ENCODE measurements at regions not wholly inside any gene's neighbourhood (a gene's known extent, or its start where the extent isn't known, plus 50 kb on each side); places are given as distances from the start of the nearest gene placed in this dataset.

DNA sequence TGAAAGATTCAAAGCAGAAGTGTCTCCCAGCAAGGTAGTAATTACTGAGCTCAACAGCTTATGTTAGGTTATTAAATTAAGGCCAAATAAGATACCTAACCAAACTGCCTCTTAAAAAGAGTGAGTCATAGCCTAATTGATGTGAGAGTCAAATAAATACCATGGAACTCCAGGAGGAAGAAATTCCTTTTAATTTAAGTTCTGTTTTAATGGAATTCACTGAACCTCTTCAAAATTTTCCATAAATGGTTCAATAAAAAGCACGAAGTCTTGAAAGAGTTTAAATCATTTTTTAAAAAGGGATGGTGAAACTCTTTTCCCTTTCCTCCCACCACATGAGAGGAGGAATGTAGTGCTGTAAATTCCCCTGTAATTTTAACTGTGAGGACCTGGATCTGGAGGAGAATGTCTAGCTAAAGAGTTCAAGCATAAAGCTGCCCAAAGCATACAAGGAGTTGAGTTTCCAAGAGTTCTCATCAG is 180.8 kb upstream of the MMADHC start:
- Mint-ChIP-seq H3K27ac (ENCODE audit: unreplicated experiment) (no peak overlapping the region), H3K4me1 (no peaks in the 10 kb centered on the region), H3K36me3 (ENCODE audit: low read depth) (no peaks in the 10 kb centered on the region), H3K9me3 (peaks cover 2% of the 10 kb centered on the region), H3K4me3 (no peak overlapping the region), H3K27me3 (ENCODE audit: low read depth) (no peaks in the 10 kb centered on the region)
- TF ChIP-seq CTCF (conservative IDR thresholded peaks at IDR 0.05): no peak
- no peak for DNase-seq (ENCODE audit: low read depth, low spot score)

- TF ChIP-seq CTCF (conservative IDR thresholded peaks at IDR 0.05): no peak
- Mint-ChIP-seq H3K9me3 (peaks cover 2% of the 10 kb centered on the region), H3K27ac (ENCODE audit: unreplicated experiment) (peak overlapping the region; percentile 51), H3K4me1 (no peaks in the 10 kb centered on the region), H3K27me3 (ENCODE audit: low read depth) (no peaks in the 10 kb centered on the region), H3K4me3 (no peak overlapping the region), H3K36me3 (ENCODE audit: low read depth) (no peaks in the 10 kb centered on the region)
- no peak for DNase-seq (ENCODE audit: low read depth, low spot score)
Measured at GRCh38 chr2:149767516-149767974, 180.0 kb upstream of the MMADHC start.

GRCh38 chr2:149766339-149766738 is 178.8 kb upstream of the MMADHC start:
- H3K4me1 Mint-ChIP-seq: no peaks in the 10 kb centered on the region
- no peak overlapping the region for H3K27ac Mint-ChIP-seq (ENCODE audit: unreplicated experiment)
- no peaks in the 10 kb centered on the region for H3K36me3 Mint-ChIP-seq (ENCODE audit: low read depth)
- DNase-seq (ENCODE audit: low read depth, low spot score): no peak
- H3K9me3 Mint-ChIP-seq: peaks cover 2% of the 10 kb centered on the region
- TF ChIP-seq CTCF (conservative IDR thresholded peaks at IDR 0.05): no peak
- no peaks in the 10 kb centered on the region for H3K27me3 Mint-ChIP-seq (ENCODE audit: low read depth)
- H3K4me3 Mint-ChIP-seq: no peak overlapping the region

DNA sequence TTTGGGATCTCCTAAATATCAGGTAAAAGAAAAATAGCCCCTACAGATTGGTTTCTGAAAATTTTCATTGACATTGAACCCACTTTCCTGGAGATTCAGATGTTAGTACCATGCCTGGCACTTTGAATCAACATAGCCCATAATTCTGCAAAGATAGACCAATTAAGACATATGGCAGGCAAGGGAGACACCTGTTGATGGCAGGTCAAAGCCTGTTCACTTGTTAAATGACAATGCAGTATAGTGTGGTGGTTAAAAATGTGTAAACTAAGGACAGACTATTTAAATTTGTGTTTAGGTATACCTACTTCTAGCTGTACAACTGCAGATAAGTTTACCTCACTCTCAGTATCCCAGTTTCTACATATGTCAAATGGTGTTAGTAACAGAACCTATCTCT is 178.1 kb upstream of the MMADHC start:
- H3K4me3 Mint-ChIP-seq: no peak overlapping the region
- DNase-seq (ENCODE audit: low read depth, low spot score): no peak
- TF ChIP-seq CTCF (conservative IDR thresholded peaks at IDR 0.05): no peak
- no peaks in the 10 kb centered on the region for H3K4me1 Mint-ChIP-seq
- H3K9me3 Mint-ChIP-seq: peaks cover 2% of the 10 kb centered on the region
- no peak overlapping the region for H3K27ac Mint-ChIP-seq (ENCODE audit: unreplicated experiment)
- H3K27me3 Mint-ChIP-seq (ENCODE audit: low read depth): no peaks in the 10 kb centered on the region
- H3K36me3 Mint-ChIP-seq (ENCODE audit: low read depth): no peaks in the 10 kb centered on the region

DNA sequence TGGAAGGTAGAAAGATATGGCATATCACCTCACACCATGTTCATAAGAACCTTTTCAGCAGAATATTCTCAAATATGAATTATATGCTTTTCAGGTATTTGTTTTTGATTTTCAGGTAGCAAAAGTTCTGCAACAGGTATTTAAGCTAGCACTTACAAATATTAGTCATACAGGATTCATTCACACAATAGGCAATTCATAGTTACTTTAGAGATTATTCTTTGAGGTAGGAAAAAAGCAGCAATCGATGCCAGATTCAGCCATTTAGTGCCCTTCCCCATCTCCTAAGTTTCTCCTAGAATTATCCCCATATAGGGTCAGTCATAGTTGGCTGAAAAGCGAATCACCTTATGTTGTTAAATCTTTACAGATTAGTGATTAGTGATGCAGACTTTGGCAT is 177.4 kb upstream of the MMADHC start:
- Mint-ChIP-seq H3K4me3 (no peak overlapping the region), H3K36me3 (ENCODE audit: low read depth) (no peaks in the 10 kb centered on the region), H3K27ac (ENCODE audit: unreplicated experiment) (no peak overlapping the region), H3K27me3 (ENCODE audit: low read depth) (no peaks in the 10 kb centered on the region), H3K4me1 (no peaks in the 10 kb centered on the region), H3K9me3 (peaks cover 2% of the 10 kb centered on the region)
- no peak for TF ChIP-seq CTCF (conservative IDR thresholded peaks at IDR 0.05)
- DNase-seq (ENCODE audit: low read depth, low spot score): no peak

DNA sequence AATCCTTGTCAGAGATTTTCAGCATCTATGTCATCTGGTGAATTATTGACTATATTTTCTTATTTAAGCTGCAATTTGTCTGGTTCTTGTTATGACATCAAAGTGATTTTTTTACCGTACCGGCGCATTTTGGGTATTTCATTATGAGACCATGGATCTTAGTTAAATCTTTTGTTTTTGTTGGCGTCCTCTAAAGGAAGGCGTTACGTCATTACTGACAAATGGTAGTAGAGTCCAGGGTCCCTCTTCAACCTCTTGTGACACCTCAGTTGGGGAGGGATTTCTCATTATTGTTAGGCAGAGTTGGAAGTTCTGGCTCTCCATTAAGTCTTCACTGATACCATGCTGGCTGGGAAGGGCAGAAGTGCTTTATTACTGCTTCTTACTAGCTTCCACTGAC is 175.8 kb upstream of the MMADHC start:
- H3K4me1 Mint-ChIP-seq: no peaks in the 10 kb centered on the region
- no peak for DNase-seq (ENCODE audit: low read depth, low spot score)
- peaks cover 4% of the 10 kb centered on the region for H3K9me3 Mint-ChIP-seq
- H3K27me3 Mint-ChIP-seq (ENCODE audit: low read depth): no peaks in the 10 kb centered on the region
- H3K27ac Mint-ChIP-seq (ENCODE audit: unreplicated experiment): no peak overlapping the region
- H3K4me3 Mint-ChIP-seq: no peak overlapping the region
- H3K36me3 Mint-ChIP-seq (ENCODE audit: low read depth): no peaks in the 10 kb centered on the region
- no peak for TF ChIP-seq CTCF (conservative IDR thresholded peaks at IDR 0.05)
